HUDEP-2 (cell line): ENCODE measurements at regions not wholly inside any gene's neighbourhood (a gene's known extent, or its start where the extent isn't known, plus 50 kb on each side); places are given as distances from the start of the nearest gene placed in this dataset.

Experiments used
- DNase-seq, 76 experiments: peaks; one replicate each; lab custom pipeline; 2025; ENCODE audit not compliant: unreplicated experiment in 76 of 76; lab: John Stamatoyannopoulos, UW

DNA sequence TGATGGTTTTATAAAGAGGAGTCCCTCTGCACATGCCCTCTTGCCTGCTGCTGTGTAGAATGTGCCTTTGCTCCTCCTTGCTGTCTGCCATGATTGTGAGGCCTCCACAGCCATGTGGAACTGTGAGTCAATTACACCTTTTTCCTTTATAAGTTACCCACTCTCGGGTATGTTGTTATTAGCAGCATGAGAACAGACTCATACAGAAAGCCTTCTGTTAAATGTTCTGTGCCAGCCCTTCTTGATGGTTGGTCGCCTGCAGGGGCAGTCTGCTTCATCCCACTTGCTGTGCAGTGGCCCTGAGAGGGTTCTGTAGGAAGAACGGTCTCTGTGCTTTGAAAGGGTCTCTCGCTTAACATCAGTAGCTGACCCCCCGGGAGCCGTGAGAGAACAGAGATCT, 248.9 kb upstream of the IGFBP3 start:
- no peak for DNase-seq

DNA sequence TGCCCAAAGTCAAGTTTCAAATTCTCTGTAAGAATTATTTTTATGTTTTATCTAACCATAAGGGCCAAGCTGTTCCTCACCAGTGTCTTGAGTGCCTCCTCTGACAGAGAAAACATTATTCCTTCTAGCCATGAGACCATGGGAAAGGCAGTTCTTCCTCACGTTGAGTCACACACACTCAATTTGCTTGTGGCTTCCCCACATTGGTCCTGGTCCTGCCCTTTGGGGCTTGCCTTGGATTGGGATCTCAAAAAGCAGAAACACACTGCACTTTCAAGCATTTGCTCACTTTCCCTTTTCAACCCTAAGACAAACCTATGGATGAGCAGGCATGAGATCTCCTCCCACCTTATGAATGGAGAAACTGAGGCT, 248.3 kb upstream of the IGFBP3 start:
- DNase-seq = no peak

DNA sequence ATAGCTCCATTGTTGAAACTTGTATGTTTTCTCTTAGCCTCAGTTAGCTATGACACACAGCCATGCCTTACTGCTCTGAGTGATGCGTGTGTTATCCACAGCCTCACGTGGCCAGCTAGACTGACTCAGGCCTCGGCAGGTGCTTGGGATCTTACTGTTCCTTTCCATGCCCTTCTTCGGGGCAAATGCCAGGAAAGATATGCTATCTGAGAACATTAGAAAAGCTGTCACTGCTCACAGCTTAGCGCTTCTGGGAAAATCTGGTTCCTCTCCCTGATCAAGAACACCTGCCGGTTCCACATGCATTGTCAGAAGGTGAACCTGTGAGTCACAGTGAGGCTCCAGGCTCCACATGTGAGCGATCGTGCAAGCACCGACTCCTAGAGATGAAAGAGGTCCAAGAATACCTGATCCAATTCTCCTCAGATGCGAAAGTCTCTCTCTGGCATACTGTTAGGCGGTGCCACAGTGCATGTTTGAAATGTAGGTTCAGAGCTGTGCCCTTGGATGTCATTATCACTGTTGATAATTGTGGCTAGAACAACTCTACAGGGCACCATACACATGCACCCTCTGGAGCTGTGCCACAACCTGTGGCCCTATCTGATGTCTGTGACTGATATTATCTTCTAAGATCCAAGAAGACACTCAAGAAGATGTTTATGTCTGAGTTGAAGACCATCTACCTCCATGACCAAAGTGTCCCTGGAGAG, 247.8 kb upstream of the IGFBP3 start:
- no peak for DNase-seq

DNA sequence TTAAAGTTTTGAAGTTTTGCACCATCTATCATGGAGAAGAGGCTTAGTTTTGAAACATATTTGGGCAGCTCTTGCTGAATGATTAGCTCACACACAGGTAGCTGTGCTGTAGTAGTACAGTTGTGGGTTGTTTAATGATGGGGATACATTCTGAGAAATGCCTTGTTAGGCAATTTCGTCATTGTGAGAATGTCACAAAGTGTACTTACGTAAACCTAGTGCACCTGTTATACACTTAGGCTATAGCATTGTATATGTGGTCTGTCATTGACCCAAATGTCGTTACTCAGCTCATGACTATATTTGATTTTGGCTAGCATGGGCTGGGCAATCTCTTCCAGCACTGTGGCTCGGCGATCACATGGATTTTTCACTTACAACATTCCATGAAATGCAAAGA, 247.2 kb upstream of the IGFBP3 start:
- no peak for DNase-seq

DNA sequence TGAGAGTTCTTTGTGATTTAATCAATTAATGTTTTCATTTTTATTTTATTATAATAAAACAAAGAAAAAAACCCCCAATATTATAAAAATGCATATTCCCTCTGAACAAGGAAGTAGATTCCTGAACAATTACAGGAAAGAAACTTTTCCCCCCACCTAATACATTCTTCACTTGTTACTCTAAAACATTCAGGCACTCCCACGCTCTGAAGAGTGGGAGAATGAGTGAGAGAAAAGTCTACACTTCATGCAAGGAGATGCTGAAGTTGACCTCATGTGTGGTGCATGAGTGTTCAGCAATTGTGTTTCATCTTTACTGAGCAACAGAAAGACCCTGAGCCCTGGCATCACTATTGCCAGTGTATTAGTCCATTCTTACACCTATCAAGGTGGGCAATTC, 244.2 kb upstream of the IGFBP3 start:
- no peak for DNase-seq

DNA sequence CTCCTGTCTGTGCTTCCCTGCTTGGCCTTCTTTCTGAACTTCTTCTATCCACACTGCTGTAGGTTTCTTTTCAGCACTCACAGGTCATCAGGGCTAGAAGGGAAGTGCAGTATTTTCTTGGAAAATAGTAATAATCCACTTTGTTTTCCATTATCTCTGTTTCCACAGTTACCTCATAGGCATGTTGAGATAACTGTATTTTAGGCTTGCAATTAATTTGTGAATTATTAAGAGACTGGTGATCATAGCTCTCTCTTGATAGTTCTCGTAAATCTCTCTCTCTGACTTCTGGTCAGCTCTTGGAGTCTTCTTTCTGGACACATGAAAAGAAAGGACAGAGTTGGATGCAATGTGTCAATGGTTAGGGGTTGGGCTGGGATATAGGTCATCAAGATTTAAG, 243.6 kb upstream of the IGFBP3 start:
- DNase-seq = no peak

DNA sequence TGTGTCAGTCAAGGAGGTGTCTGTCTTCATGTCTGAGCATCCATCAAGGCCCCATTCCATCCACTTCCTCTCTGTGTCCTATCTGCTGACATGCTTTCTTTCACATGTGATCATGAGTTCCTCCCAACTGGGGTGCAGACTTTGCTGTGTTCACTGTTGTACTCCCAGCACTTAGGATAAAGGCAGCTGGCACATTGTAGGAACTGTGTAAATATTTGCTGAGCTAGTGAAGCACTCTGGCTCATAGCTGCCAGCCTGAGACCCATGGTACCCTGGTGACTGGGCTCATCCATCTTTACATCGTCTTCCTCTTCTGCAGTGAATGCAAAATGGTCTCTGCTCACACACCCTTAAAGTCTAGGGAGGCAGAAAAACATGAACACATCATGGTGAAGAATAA, 242.2 kb upstream of the IGFBP3 start:
- DNase-seq = no peak

DNA sequence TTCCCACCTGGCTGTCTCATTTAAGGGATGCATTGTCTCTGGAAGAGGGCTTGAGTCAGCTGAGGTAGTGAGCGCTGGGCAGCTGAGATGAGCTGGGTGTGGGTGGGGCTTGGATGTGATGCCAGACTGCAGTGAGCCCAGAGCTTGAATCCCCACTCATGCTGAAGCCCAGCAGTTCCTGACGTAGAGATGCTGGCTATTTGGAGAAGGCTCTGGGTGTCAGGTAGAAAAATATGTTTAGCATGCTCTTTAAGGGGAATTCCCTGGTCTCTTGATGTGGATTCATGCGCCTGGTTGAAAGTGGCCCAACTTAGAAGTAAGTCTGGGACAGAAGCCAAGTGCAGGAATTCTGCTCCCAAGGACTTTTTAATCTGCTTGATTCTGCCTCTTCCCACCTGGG, 241.5 kb upstream of the IGFBP3 start:
- no peak for DNase-seq

DNA sequence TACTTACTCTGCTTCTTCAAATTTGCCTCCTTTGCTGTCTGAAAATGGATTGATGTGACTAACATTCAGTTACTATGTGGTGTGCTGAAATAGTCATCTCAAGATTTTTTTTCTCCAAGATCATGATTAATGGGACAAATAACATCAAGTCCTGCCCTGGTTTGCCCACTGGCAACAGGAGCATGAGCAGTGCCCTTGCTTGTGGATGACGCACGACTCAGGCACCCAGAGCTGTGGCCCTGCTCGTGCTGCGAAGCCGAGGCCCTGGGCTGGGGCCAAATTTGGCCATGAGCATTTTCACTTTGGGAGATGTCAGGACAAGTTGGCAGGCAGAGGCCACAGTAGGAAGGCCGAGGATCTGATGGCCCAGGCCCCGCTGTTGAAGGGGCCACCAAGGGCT, 239.8 kb upstream of the IGFBP3 start:
- DNase-seq = no peak

DNA sequence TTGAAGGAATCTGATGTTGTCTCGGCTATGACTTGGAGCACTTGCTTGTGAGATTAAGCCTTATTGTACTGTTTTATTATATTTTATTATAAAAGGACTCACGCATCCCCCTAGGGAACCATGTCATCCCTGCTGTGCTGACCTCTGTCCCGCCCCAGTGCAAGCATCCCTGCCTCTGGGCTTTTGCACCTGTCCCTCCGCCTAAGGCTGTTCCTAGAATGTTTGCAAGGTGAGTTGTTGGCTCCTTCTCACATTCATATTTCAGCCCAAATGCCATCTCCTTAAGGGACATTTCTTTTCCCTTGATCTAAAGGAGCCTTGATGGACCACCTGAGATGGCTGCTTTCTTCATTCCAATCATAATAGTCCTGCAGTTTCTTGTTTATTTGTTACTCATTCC, 236.9 kb upstream of the IGFBP3 start:
- no peak for DNase-seq

DNA sequence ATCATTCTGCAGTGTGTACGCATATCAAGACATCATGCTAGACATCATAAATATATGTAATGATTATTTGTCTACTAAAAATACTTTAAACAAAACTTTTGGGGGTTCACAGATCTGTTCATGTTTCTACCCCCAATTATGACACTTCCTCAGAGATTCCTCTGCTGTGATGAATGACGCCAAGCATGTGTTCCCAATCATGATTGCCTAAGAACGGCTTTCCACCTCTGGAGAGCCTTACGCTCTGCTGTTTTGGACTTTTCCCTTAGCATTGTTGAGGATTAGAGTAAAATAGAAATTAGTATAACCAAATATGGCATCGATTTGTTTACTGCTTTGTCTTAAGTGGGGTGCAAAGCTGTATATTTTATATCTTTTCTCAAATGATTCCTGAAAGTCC, 236.3 kb upstream of the IGFBP3 start:
- no peak for DNase-seq

DNA sequence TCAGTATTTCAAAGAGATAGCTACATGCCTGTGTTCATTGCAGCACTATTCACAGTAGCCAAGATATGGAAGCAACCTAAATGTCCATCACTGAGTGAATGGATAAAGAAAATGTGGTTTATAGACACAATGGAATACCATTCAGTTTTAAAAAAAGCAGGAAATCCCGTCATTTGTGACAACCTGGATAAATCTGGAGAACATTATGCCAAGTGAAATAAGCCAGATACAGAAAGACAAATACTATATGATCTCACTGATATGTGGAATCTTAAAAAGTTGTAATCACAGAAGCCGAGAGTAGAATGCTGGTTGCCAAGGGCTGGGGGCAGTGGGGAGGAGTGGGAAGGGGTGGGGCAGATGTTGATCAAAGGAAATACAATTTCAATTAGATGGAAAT, 235.8 kb upstream of the IGFBP3 start:
- DNase-seq = no peak

DNA sequence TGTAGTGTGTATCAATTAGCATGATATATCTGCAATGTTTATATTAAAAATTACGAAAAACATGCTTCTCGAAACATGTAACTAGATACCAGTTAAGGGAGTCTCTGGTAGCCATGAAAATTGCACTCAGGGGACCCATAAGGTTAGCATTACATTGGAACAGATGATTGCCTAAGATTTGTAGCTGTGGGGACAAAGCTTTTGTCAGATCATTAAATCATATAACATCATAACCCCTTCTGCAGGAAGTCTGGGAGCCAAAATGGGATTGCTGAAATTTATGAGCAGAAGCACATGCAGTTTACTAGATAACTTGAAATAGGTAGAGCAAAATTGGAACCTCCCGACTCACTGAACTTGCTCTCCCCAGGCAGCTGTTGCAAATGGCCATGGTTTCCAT, 235.0 kb upstream of the IGFBP3 start:
- no peak for DNase-seq

DNA sequence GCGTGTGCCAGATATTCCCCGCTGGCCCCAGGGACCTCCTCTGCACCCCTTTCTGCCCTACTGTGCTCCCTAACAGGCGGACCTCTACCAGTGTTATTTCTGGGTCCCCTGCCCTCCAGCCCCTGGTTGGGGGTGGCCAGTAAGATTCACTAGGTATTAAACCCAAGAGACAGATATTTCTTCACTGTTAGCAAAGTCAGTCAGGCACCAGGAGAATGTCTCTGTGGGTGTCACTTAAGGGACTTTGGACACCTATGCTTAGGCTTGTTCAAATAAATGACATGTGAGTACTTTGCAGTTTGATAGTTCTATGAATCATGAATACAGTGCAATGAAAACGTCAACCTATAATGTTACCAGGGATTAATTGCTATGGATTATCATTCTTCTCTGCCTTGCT, 234.3 kb upstream of the IGFBP3 start:
- DNase-seq = no peak

DNA sequence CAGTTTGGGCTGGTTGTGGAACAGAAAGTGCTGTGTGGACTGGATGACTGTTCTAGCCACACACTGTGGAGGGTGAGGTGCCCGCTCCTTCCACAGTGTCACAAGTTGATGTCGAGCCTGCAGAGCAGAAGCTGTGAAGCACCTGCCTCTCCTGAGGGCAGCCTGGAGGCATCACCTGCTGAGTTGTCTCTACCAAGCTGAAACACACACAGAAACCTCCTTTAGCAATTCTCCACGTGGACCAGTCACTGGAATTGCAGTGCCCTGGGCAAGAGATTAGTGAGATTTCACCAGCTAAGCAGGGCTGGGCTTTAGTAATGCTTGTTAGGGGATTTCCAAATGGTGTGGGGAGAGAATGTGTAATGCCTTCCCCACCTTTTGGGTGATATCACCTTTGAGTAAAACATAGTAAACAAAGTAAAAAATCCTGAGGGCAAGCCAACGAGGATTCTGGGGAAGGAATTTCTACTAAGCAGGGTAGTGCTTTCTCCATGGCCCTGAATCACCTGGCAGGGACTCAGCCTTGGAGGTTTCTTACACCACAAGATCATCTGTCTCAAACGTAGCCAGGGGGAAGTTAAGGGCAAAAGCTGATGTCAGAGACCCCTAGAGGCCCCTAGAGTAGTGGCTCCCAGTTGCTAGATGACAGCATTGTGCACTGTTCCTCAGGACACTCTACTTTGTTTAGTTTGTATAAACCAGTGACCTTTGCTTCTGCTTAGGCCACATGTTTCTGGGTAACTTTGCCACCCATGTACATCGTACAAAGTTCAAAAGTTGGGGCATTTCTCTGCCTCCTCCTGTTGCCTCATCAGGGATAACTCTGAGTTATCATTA, 233.1 kb upstream of the IGFBP3 start:
- DNase-seq = no peak

DNA sequence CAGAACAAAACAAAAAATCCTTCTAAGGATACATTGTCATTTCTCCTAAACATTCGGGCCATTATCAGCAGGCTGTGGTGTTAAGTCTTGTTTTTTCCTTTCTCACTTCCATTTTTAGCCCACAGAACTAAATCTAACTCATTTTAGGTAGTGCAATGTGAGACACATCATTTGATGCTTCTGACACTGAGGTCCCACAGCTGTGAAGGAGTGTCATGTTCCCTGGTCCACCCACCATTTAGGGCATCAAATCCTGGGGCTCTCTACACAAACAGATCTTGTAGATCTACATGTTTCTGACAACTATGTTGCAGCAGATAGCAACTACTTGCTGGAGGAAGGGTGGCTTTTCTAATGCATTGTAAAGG, 232.5 kb upstream of the IGFBP3 start:
- no peak for DNase-seq

DNA sequence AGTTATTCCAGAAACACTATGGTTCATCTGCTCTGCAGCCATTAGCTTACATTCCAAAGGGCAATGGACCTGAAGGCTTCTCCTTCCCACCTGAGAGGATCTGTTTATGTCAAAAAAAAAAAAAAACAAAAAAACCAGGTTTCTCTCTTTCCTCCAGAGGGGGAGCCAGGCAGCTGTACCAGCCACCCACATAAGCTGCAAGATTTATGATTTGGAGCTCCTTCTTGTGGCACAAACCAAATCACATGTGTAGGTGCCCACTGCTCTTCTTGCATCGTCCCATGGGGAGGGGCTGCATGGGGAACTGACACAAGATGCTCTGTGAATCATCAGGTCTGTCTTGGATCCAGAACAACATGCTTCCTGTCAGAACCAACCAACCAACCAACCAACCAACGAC, 231.6 kb upstream of the IGFBP3 start:
- no peak for DNase-seq

DNA sequence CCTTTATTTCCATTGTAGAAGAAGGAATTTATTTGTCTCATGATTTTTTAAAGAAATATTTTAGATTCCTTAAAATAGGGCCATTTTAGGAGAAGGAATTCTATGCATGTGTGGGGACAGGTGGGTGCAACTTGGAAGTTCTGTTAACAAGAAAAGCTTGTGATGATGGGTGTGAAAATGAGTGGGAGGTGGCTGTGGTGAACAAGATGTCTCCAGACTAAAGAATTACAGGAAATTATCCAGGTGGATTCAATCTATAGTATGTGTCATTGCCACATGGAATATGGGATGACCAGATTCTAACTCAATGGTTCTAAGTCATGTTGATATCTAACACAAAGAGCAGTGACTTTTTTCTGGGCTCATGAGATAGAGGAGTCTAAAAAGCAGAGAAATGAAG, 229.6 kb upstream of the IGFBP3 start:
- DNase-seq = no peak

DNA sequence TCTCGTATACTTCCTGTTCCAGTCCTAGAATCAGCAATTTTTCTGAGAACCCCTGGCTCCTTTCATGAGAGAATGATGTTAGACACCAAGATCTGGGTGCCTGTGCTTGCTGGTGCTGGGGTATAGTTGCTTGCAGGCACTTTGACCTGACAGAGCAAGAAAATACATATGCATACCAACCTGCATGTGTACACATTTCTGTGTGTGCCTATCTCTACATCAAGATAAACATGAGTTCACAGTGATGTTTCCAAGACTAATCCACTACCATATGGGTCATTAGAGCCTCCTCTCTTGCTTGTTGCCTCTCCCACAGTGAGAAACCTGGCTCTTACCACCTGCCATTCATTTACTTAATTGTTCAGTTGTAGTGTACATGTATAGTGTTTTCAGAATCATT, 229.1 kb upstream of the IGFBP3 start:
- DNase-seq = no peak

DNA sequence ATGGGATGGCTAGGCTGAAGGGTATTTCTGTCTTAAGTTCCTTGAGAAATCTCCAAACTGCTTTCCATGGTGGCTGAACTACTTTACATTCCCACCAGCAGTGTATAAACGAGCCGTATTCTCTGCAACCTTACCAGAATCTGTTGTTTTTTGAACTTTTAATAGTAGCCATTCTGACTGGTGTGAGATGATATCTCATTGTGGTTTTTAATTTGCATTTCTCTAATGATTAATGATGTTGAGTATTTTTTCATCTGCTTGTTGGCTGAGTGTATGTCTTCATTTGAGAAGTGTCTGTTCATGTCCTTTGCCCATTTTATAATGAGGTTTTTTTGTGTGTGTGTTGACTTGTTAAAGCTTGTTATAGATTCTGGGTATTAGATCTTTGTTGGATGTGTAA, 226.8 kb upstream of the IGFBP3 start:
- DNase-seq = no peak

DNA sequence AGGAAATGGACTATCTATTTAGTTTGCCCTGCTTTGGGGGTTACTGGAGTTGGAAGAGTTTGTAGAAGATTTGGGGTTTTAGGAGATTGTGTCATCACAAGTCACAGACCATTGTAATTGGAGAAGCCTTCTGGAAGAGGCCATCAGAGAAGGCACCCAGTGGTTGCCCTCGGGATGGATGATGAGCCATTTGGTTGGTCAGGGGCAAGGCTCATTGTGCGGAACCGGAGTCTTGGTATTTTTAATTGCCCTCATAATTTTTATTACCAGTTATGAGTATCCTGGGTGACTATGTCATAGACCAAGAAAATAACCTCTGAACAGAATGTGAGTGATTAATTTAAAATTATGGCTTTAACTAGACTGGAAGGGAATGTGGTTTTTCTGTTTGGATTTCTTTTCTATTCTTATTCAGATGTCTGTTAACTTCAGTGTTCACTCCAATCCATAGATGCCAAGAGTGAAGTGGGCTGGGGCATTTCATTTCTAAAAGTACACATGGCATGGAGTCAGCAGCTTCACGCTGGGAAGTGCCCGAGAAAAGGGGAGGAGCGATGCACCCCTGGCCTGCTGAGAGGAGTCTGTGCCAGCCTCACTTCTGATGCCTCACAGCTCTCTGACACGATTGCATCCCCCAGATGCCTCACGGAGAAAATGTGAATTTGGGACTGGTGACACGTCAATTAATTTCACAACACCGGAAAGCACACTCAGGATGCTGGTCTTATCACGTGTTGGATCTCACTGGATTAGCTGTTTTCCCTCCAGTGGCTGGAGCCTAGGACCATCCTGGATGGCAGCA, 225.6 kb upstream of the IGFBP3 start:
- no peak for DNase-seq

DNA sequence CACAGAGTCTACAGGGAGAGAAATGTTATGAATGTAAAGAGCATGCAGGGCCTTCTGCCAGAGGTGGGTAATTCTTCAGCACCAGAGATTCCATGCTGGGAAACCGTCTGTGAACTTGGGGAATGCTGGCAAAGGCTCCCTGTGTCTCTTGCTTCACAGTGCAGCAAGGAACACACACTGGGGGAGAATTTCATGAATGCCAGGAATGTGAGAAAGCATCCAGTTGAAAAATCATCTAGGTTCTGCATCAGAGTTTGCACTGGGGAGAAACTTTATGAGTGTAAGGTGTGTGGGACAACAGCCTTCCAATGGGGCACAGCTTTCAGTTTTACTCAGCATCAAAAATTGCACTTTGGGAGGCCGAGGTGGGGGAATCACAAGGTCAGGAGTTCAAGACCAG, 224.3 kb upstream of the IGFBP3 start:
- no peak for DNase-seq
